ENCODE measurements at regions not wholly inside any gene's neighbourhood (a gene's known extent, or its start where the extent isn't known, plus 50 kb on each side); places are given as distances from the start of the nearest gene placed in this dataset.

- ATAC-seq (no peak), DNase-seq (no peak)
- no peak for TF ChIP-seq POLR2A (IDR thresholded peaks at IDR 0.05)
- TF ChIP-seq, protein P1, sequence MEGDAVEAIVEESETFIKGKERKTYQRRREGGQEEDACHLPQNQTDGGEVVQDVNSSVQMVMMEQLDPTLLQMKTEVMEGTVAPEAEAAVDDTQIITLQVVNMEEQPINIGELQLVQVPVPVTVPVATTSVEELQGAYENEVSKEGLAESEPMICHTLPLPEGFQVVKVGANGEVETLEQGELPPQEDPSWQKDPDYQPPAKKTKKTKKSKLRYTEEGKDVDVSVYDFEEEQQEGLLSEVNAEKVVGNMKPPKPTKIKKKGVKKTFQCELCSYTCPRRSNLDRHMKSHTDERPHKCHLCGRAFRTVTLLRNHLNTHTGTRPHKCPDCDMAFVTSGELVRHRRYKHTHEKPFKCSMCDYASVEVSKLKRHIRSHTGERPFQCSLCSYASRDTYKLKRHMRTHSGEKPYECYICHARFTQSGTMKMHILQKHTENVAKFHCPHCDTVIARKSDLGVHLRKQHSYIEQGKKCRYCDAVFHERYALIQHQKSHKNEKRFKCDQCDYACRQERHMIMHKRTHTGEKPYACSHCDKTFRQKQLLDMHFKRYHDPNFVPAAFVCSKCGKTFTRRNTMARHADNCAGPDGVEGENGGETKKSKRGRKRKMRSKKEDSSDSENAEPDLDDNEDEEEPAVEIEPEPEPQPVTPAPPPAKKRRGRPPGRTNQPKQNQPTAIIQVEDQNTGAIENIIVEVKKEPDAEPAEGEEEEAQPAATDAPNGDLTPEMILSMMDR (IDR thresholded peaks at IDR 0.05): no peak
- intact Hi-C loops (cut with DNase I): no loop called here
- no peaks in the 10 kb centered on the region for H3K27me3 ChIP-seq
- no peaks in the 10 kb centered on the region for H3K9me3 ChIP-seq
- no peak overlapping the region for H3K27ac ChIP-seq
- no peaks in the 10 kb centered on the region for H3K36me3 ChIP-seq
- 40% methylated on average over 6 of the region's 6 CpGs for WGBS (ENCODE audit: insufficient coverage, low coverage, low lambda C conversion rate, missing lambda C conversion rate)
- H3K4me3 ChIP-seq: no peak overlapping the region
- H3K4me1 ChIP-seq: no peaks in the 10 kb centered on the region
These were observed 272.7 kb upstream of the MAP3K7 start for GRCh38 chr6:90859612-90860011.

DNA sequence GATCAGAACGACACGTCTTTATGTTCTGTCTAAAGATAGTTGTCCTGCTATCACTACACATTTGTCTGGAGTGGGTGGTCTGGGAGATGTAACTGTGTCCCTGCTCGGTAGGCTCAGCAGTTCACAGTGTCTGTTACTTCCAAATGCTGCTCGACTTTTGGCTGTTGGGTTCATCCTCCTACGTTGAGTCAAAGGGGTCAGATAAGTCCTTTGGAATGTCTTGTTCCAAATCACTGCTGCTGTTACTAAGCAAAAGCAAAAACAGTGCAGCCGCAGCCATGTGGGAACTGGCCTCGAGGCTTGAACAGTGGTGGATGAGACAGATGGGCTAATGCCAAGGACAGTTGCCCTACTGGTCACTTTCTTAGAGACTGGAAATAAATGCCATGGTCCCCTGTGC, 272.2 kb upstream of the MAP3K7 start:
- Histone ChIP-seq H3K27me3 (no peaks in the 10 kb centered on the region), H3K36me3 (no peaks in the 10 kb centered on the region), H3K4me1 (no peaks in the 10 kb centered on the region), H3K27ac (no peak overlapping the region), H3K4me3 (no peak overlapping the region), H3K9me3 (no peaks in the 10 kb centered on the region)
- DNase-seq (no peak), ATAC-seq (no peak)
- TF ChIP-seq, protein P1 (IDR thresholded peaks at IDR 0.05): no peak
- TF ChIP-seq POLR2A (IDR thresholded peaks at IDR 0.05): no peak
- WGBS (ENCODE audit: insufficient coverage, low coverage, low lambda C conversion rate, missing lambda C conversion rate): 44% methylated on average over 7 of the region's 7 CpGs
- intact Hi-C loops (cut with DNase I): no loop called here

- H3K9me3 ChIP-seq: no peaks in the 10 kb centered on the region
- no peaks in the 10 kb centered on the region for H3K4me1 ChIP-seq
- TF ChIP-seq POLR2A (IDR thresholded peaks at IDR 0.05): no peak
- TF ChIP-seq, protein P1 (IDR thresholded peaks at IDR 0.05): no peak
- H3K27ac ChIP-seq: no peak overlapping the region
- intact Hi-C loops (cut with DNase I): no loop called here
- DNase-seq: no peak
- H3K27me3 ChIP-seq: no peaks in the 10 kb centered on the region
- no peak overlapping the region for H3K4me3 ChIP-seq
- WGBS (ENCODE audit: insufficient coverage, low coverage, low lambda C conversion rate, missing lambda C conversion rate): 11% methylated on average over 3 of the region's 3 CpGs
- no peak for ATAC-seq
- no peaks in the 10 kb centered on the region for H3K36me3 ChIP-seq
These were observed 262.8 kb upstream of the MAP3K7 start for GRCh38 chr6:90849686-90850085.

DNA sequence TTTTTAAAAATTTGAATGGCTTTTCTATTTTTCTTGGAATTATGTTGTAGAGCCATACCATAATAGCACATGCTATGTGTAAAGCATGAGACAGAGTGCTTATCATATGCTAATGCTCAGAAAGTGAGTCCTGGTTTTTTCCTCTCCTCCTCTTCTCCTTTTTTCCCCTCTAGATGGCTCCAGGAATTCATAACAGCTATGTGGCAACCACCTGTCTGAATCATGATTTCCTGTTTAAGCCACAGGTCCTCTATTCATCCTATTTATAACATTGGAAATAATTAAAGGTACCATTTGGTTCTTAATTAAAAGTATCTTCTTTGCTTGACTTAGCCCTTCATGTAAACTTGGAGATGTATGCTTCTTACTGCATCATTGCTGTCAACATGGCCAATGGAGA, 260.0 kb upstream of the MAP3K7 start:
- intact Hi-C loops (cut with DNase I): no loop called here
- no peak for ATAC-seq
- no peak overlapping the region for H3K4me3 ChIP-seq
- H3K4me1 ChIP-seq: no peaks in the 10 kb centered on the region
- no peaks in the 10 kb centered on the region for H3K27me3 ChIP-seq
- H3K27ac ChIP-seq: no peak overlapping the region
- no peak for TF ChIP-seq POLR2A (IDR thresholded peaks at IDR 0.05)
- TF ChIP-seq, protein P1 (IDR thresholded peaks at IDR 0.05): no peak
- DNase-seq: no peak
- no peaks in the 10 kb centered on the region for H3K36me3 ChIP-seq
- no peaks in the 10 kb centered on the region for H3K9me3 ChIP-seq

DNA sequence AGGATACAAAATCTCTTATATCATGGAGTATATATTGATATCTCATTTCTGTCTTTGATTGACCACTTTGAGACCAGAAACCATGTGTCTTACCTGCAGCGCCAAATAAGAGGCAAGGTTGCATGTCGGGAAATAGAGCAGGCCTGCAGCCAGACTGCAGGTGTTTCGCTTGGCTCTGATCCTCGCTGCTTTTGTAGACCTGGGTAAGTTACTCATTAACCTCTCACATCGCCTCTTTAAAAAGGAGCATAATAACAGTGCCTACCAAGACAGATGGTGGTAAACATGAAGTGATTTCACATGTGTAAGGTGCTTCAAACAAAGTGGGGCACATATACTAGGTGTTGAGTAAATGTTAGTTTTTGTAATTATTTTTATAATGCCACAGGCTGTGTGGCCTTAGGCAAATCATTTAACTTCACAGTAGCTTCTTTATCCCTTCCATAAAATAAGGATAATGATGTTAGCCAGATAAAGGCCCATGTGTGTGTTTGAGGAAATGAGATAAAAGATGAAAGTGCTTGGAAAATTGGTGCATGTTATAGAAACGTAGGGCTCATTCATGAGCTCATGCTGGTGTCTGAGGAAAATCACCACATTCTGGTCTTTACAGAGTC, 248.8 kb upstream of the MAP3K7 start:
- no peak overlapping the region for H3K4me3 ChIP-seq
- no peak overlapping the region for H3K27ac ChIP-seq
- 26% methylated on average over 6 of the region's 6 CpGs for WGBS (ENCODE audit: insufficient coverage, low coverage, low lambda C conversion rate, missing lambda C conversion rate)
- H3K4me1 ChIP-seq: no peaks in the 10 kb centered on the region
- ATAC-seq (no peak), DNase-seq (no peak)
- no peaks in the 10 kb centered on the region for H3K36me3 ChIP-seq
- no peaks in the 10 kb centered on the region for H3K27me3 ChIP-seq
- TF ChIP-seq, protein P1 (IDR thresholded peaks at IDR 0.05): no peak
- no peak for TF ChIP-seq POLR2A (IDR thresholded peaks at IDR 0.05)
- H3K9me3 ChIP-seq: no peaks in the 10 kb centered on the region
- intact Hi-C loops (cut with DNase I): no loop called here
